GM18505 (cell line): ENCODE measurements at regions not wholly inside any gene's neighbourhood (a gene's known extent, or its start where the extent isn't known, plus 50 kb on each side); places are given as distances from the start of the nearest gene placed in this dataset.

Source experiments
- ATAC-seq: cut with Tn5 transposase; IDR thresholded peaks from one replicate; pipeline ENCODE4 v1.9.1; 2021; ENCODE audit not compliant: unreplicated experiment
- POLR2A ChIP-seq: IDR thresholded peaks from 4 replicates; pipeline ENCODE4 v1.6.1; 2011; ENCODE audit warnings: borderline replicate concordance; ENCODE audit not compliant: insufficient read depth, insufficient read length; ENCODE audit errors: extremely low read depth

GRCh38 chr1:170355267-170355801, 176.6 kb upstream of the GORAB start:
- no peak for ATAC-seq
- TF ChIP-seq POLR2A = no peak

DNA sequence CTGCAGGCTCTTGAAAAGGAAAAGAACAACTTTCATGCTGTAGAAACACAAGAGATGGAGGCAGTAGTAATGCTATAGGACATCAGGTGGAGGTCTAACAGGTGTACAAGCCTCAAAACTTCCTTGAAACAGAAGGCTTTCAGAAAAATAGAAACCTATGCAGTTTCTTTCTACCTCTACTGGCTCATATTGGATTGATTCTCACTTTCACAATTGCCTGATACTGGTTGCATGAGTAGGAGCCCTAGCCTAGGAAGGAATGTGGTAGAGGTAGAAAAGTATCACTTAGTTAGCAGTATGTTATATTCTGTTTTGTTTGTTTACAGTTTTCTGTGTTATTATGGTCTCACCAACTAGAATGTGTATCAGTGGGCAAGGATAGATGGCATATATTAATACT, 175.4 kb upstream of the GORAB start:
- ATAC-seq = no peak
- no peak for TF ChIP-seq POLR2A

DNA sequence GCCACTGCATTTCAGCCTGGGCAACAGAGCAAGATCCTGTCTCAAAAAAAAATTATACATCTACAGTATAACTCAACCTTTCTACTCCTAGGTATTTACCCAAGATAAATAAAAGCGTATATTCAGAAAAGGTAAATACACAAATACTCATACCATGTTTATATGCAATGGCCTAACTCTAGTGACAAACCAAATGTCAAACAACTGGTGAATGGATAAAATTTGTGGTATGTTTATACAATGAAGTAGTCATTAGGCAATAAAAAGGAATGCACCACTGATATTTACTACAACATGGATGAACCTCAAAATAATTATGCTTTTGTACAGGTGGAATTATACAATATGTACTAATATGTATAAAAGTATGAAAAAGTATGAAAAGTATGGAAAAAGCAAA, 174.2 kb upstream of the GORAB start:
- TF ChIP-seq POLR2A = no peak
- no peak for ATAC-seq

DNA sequence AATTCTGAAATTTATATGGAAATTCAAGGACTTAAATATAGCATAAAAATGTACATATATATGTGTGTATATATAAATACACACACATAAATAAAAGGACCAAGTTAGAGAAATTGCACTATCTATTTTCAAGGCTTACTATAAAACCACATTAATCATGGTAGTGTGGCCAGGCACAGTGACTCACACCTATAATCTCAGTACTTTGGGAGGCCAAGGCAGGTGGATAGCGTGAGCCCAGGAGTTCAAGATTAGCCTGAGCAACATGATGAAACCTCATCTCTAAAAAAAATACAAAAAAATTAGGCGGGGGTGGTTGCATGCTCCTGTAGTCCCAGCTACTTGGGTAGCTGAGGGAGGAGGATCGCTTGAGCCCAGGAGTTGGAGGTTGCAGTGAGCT, 171.4 kb upstream of the GORAB start:
- no peak for TF ChIP-seq POLR2A

GRCh38 chr1:170365331-170365730, 166.6 kb upstream of the GORAB start:
- ATAC-seq = no peak
- TF ChIP-seq POLR2A = no peak

More for the DNA sequence above, 171.4 kb upstream of the GORAB start:
- no peak for ATAC-seq

- no peak for TF ChIP-seq POLR2A
- ATAC-seq = no peak
Observed at GRCh38 chr1:170366980-170367379, 165.0 kb upstream of the GORAB start.

- ATAC-seq = no peak
- no peak for TF ChIP-seq POLR2A
Observed at GRCh38 chr1:170367615-170368014, 164.4 kb upstream of the GORAB start.

DNA sequence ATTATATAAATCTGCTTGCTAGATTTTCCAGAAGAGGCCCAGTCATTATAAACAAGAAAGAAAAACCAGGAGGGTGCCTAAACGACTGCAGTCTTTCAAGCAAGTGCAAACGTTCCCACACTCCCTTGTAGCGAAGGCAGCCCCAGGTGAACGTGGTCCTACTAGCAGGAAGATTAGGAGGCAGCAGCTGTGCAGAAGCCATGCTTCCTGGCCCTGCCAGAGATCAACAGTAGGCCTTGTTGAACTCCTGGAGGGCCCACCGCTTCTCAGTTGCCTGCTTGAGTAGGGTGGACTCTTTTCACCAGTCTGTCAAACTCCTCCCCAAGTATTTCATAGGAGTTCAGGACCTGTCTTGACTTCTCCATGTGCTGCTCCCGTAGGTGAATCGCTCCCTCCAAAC, 163.0 kb upstream of the GORAB start:
- no peak for ATAC-seq
- no peak for TF ChIP-seq POLR2A

GRCh38 chr1:170369417-170369816, 162.5 kb upstream of the GORAB start:
- no peak for TF ChIP-seq POLR2A
- ATAC-seq = no peak

- no peak for ATAC-seq
- TF ChIP-seq POLR2A = no peak
Observed at GRCh38 chr1:170370087-170370486, 161.9 kb upstream of the GORAB start.

DNA sequence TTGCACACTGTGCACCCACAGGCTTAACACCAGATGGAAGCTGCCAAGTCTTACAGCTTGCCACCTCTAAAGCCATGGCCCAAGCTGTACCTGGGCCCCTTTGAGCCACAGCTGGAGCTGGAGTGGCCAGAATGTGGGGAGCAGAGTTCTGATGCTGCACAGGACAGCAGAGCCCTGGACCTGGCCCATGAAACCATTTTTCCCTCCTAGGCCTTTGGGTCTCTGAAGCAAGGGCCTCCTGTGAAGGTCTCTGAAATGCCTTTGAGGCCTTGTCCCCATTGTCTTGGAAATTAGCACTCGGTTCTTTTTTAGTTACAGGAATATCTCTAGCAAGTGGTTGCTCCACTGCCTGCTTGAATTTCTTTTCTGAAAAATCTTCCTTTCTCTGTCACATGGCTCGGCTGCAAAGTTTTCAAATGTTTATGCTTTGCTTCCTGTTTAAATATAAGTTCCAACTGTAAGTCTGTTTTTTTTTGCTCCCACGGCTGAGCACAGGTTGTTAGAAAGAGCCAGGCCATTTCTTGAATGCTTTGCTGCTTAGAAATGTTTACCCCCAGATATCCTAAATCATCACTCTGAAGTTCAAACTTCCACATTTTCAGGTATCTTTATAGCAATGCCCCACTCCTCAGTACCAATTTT, 156.8 kb upstream of the GORAB start:
- no peak for ATAC-seq
- TF ChIP-seq POLR2A = no peak

- no peak for ATAC-seq
- no peak for TF ChIP-seq POLR2A
Observed at GRCh38 chr1:170376801-170377385, 155.1 kb upstream of the GORAB start.

DNA sequence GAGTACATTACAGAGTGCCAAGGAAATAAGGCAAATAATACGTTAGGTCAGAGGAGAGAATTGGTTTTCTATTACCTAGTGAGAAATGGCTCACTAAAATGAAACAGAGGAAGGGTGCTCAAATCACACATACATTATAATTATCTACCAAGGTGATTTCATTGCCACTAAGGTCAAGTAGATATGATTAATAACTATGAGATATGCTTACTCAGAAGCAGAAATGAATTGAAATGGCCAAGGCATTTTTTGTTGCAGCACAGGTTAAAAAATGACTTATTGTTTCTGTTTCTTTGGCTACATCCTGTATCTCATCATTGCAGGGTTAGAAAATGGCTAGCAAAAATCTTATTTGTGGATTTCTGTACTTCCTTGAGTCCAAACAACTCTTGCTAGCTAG, 154.5 kb upstream of the GORAB start:
- TF ChIP-seq POLR2A = no peak
- ATAC-seq = no peak

DNA sequence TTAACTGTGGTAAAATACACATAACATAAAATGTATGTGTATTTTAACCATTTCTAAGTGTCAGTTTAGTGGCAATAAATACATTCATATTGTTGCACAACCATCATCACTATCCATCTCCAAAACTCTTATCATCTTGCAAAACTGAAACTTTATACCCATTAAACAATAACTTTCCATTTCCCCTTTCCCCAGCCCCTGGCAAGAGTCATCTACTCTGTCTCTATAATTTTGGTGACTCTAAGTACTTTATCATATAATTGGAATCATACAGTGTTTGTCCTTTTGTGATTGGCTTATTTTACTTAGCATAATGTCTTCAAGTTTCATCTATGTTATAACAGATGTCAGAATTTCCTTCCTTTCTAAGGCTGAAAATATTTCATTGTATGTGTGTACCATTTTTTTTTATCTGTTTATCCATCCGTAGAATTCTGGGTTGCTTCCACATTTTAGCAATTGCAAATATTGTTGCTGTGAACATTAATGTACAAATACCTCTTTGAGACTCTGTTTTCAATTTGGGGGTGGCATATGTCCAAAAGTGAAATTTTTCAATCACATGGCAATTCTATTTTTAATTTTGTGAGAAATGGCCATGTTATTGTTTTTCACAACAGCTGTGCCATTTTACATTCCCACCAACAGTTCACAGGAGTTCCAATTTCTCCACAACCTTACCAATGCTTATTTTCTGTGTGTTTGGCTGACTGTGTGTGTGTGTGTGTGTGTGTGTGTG, 153.9 kb upstream of the GORAB start:
- ATAC-seq = no peak
- no peak for TF ChIP-seq POLR2A
